ENCODE measurements at regions not wholly inside any gene's neighbourhood (a gene's known extent, or its start where the extent isn't known, plus 50 kb on each side); places are given as distances from the start of the nearest gene placed in this dataset.
"Not testable (repeated sequence)": the region's sequence is repeated elsewhere in the genome, so short reads cannot be mapped to it uniquely, and the experiment has no call there.

GRCh38 chr16:46395391-46395921 lies 225.7 kb downstream of the SHCBP1 start:
- H3K4me3 ChIP-seq (ENCODE audit: low read depth, low read length); H3K4ac ChIP-seq (ENCODE audit: low read depth, low read length); H3K9me3 ChIP-seq (ENCODE audit: insufficient read depth, low read depth, low read length); H3K27ac ChIP-seq (ENCODE audit: low read depth, low read length); H4K91ac ChIP-seq (ENCODE audit: low read depth, low read length); H2BK5ac ChIP-seq (ENCODE audit: low read depth, low read length, poor library complexity); H3K23ac ChIP-seq (ENCODE audit: low read length); H2BK12ac ChIP-seq (ENCODE audit: low read length); H3K14ac ChIP-seq (ENCODE audit: low read length); H3K79me2 ChIP-seq (ENCODE audit: control insufficient read depth, insufficient read depth, low read length, poor library complexity); H2AFZ ChIP-seq (ENCODE audit: insufficient read depth, low read length, poor library complexity); H2BK120ac ChIP-seq (ENCODE audit: insufficient read depth, low read length, poor library complexity); H3K36me3 ChIP-seq (ENCODE audit: control insufficient read depth in 1 of 2, insufficient read depth in 2 of 2, low read length in 2 of 2); H3K79me1 ChIP-seq (ENCODE audit: low read length); H3K9ac ChIP-seq (ENCODE audit: low read length); H4K8ac ChIP-seq (ENCODE audit: low read depth, low read length); H2AK5ac ChIP-seq (ENCODE audit: low read length); H3K18ac ChIP-seq (ENCODE audit: low read length); H4K12ac ChIP-seq (ENCODE audit: low read depth, low read length); H3K27me3 ChIP-seq (ENCODE audit: insufficient read depth, low read length); H3K4me1 ChIP-seq (ENCODE audit: control insufficient read depth in 1 of 2, insufficient read depth in 2 of 2, low read length in 2 of 2); H3K4me2 ChIP-seq (ENCODE audit: low read length): not testable (repeated sequence)
- DNase-seq = peak in 1 of 2 donors; percentile 28
- WGBS (ENCODE audit: extremely low coverage, insufficient coverage, insufficient read length) = no CpG with 5 or more reads among the region's 23 CpGs

GRCh38 chr16:46394963-46395362 lies 226.2 kb downstream of the SHCBP1 start:
- H3K14ac ChIP-seq (ENCODE audit: low read length); H3K9me3 ChIP-seq (ENCODE audit: insufficient read depth, low read depth, low read length); H3K4me1 ChIP-seq (ENCODE audit: control insufficient read depth in 1 of 2, insufficient read depth in 2 of 2, low read length in 2 of 2); H4K91ac ChIP-seq (ENCODE audit: low read depth, low read length); H3K36me3 ChIP-seq (ENCODE audit: control insufficient read depth in 1 of 2, insufficient read depth in 2 of 2, low read length in 2 of 2); H3K4me3 ChIP-seq (ENCODE audit: low read depth, low read length); H2BK120ac ChIP-seq (ENCODE audit: insufficient read depth, low read length, poor library complexity); H3K18ac ChIP-seq (ENCODE audit: low read length); H4K8ac ChIP-seq (ENCODE audit: low read depth, low read length); H3K23ac ChIP-seq (ENCODE audit: low read length); H4K12ac ChIP-seq (ENCODE audit: low read depth, low read length); H3K9ac ChIP-seq (ENCODE audit: low read length); H3K79me1 ChIP-seq (ENCODE audit: low read length); H3K79me2 ChIP-seq (ENCODE audit: control insufficient read depth, insufficient read depth, low read length, poor library complexity); H3K27ac ChIP-seq (ENCODE audit: low read depth, low read length); H3K4me2 ChIP-seq (ENCODE audit: low read length); H2AFZ ChIP-seq (ENCODE audit: insufficient read depth, low read length, poor library complexity); H2BK12ac ChIP-seq (ENCODE audit: low read length); H3K27me3 ChIP-seq (ENCODE audit: insufficient read depth, low read length); H2BK5ac ChIP-seq (ENCODE audit: low read depth, low read length, poor library complexity); H2AK5ac ChIP-seq (ENCODE audit: low read length); H3K4ac ChIP-seq (ENCODE audit: low read depth, low read length): not testable (repeated sequence)
- DNase-seq = peak in 1 of 2 donors; percentile 10
- WGBS (ENCODE audit: extremely low coverage, insufficient coverage, insufficient read length) = no CpG with 5 or more reads among the region's 17 CpGs

GRCh38 chr16:46394149-46394548 lies 227.0 kb downstream of the SHCBP1 start:
- H3K9ac ChIP-seq (ENCODE audit: low read length); H2BK12ac ChIP-seq (ENCODE audit: low read length); H4K8ac ChIP-seq (ENCODE audit: low read depth, low read length); H2BK5ac ChIP-seq (ENCODE audit: low read depth, low read length, poor library complexity); H3K14ac ChIP-seq (ENCODE audit: low read length); H3K79me2 ChIP-seq (ENCODE audit: control insufficient read depth, insufficient read depth, low read length, poor library complexity); H3K18ac ChIP-seq (ENCODE audit: low read length); H3K4me1 ChIP-seq (ENCODE audit: control insufficient read depth in 1 of 2, insufficient read depth in 2 of 2, low read length in 2 of 2); H2AFZ ChIP-seq (ENCODE audit: insufficient read depth, low read length, poor library complexity); H3K27me3 ChIP-seq (ENCODE audit: insufficient read depth, low read length); H3K4me2 ChIP-seq (ENCODE audit: low read length); H3K27ac ChIP-seq (ENCODE audit: low read depth, low read length); H2AK5ac ChIP-seq (ENCODE audit: low read length); H3K23ac ChIP-seq (ENCODE audit: low read length); H3K9me3 ChIP-seq (ENCODE audit: insufficient read depth, low read depth, low read length); H2BK120ac ChIP-seq (ENCODE audit: insufficient read depth, low read length, poor library complexity); H3K4ac ChIP-seq (ENCODE audit: low read depth, low read length); H3K79me1 ChIP-seq (ENCODE audit: low read length); H3K4me3 ChIP-seq (ENCODE audit: low read depth, low read length); H4K91ac ChIP-seq (ENCODE audit: low read depth, low read length); H4K12ac ChIP-seq (ENCODE audit: low read depth, low read length); H3K36me3 ChIP-seq (ENCODE audit: control insufficient read depth in 1 of 2, insufficient read depth in 2 of 2, low read length in 2 of 2): not testable (repeated sequence)
- peak in 1 of 2 donors; percentile 15 for DNase-seq
- WGBS (ENCODE audit: extremely low coverage, insufficient coverage, insufficient read length) = no CpG with 5 or more reads among the region's 18 CpGs

- H3K23ac ChIP-seq (ENCODE audit: low read length); H3K27me3 ChIP-seq (ENCODE audit: insufficient read depth, low read length); H2BK12ac ChIP-seq (ENCODE audit: low read length); H3K36me3 ChIP-seq (ENCODE audit: control insufficient read depth in 1 of 2, insufficient read depth in 2 of 2, low read length in 2 of 2); H4K12ac ChIP-seq (ENCODE audit: low read depth, low read length); H2BK5ac ChIP-seq (ENCODE audit: low read depth, low read length, poor library complexity); H3K79me1 ChIP-seq (ENCODE audit: low read length); H3K79me2 ChIP-seq (ENCODE audit: control insufficient read depth, insufficient read depth, low read length, poor library complexity); H3K9ac ChIP-seq (ENCODE audit: low read length); H3K14ac ChIP-seq (ENCODE audit: low read length); H3K27ac ChIP-seq (ENCODE audit: low read depth, low read length); H3K4ac ChIP-seq (ENCODE audit: low read depth, low read length); H3K4me3 ChIP-seq (ENCODE audit: low read depth, low read length); H2BK120ac ChIP-seq (ENCODE audit: insufficient read depth, low read length, poor library complexity); H2AK5ac ChIP-seq (ENCODE audit: low read length); H3K4me2 ChIP-seq (ENCODE audit: low read length); H4K91ac ChIP-seq (ENCODE audit: low read depth, low read length); H4K8ac ChIP-seq (ENCODE audit: low read depth, low read length); H3K18ac ChIP-seq (ENCODE audit: low read length); H3K9me3 ChIP-seq (ENCODE audit: insufficient read depth, low read depth, low read length); H2AFZ ChIP-seq (ENCODE audit: insufficient read depth, low read length, poor library complexity); H3K4me1 ChIP-seq (ENCODE audit: control insufficient read depth in 1 of 2, insufficient read depth in 2 of 2, low read length in 2 of 2): not testable (repeated sequence)
- no CpG with 5 or more reads among the region's 26 CpGs for WGBS (ENCODE audit: extremely low coverage, insufficient coverage, insufficient read length)
- peak in 1 of 2 donors; percentile 45 for DNase-seq
These were observed 228.1 kb downstream of the SHCBP1 start for GRCh38 chr16:46392930-46393722.

All from trophoblast cell (in vitro differentiated cells and primary cell).